Astrocyte (in vitro differentiated cells and primary cell): ENCODE measurements at regions not wholly inside any gene's neighbourhood (a gene's known extent, or its start where the extent isn't known, plus 50 kb on each side); places are given as distances from the start of the nearest gene placed in this dataset.

Source experiments
- CTCF ChIP-seq: IDR thresholded peaks from 2 replicates; pipeline ENCODE4 v1.5.1; 2011; ENCODE audit warnings: low read depth, mild to moderate bottlenecking, inconsistent platforms, low read length, moderate library complexity; ENCODE audit not compliant: insufficient read depth
- EZH2 ChIP-seq: IDR thresholded peaks from 2 replicates; pipeline ENCODE4 v1.6.1; 2012; ENCODE audit warnings: mild to moderate bottlenecking, low read length, inconsistent platforms; ENCODE audit not compliant: insufficient read depth

DNA sequence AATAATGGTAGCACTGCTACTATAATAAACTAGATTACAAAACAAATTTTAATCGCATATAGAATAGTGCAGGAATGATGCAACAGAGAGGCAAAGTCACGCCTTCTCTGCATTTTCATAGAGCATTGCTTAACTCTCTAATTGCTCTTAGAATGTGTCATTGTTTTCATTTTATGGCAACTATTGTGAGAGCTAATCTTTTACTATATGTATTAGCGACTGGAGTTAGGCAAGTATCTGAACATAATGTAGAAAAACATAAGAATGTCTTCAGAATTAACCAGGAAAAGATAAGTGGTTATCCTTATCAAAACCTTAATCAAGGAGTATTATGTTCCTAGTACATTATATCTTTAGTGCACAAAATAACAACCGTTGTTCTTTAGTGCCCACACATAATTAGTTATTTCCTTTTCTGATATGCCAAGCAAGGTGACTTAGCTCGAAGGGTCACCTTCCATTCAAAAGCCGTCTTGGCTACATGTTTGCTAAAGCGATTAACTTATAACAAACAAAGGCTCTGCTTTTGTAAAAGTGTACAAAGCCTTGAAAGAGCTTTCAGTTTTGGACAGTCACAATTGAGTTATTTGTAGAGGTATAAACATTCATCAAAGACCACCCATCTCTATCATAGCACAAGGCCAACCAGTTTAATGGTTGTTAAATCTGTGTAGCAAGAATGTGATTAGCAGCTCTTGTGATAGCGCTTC is 1328.9 kb downstream of the ROBO2 start:
- TF ChIP-seq CTCF (no peak), EZH2 (no peak)
